Psoas muscle (tissue), 7 donors: ENCODE measurements at regions not wholly inside any gene's neighbourhood (a gene's known extent, or its start where the extent isn't known, plus 50 kb on each side); places are given as distances from the start of the nearest gene placed in this dataset.
"Not testable (repeated sequence)": the region's sequence is repeated elsewhere in the genome, so short reads cannot be mapped to it uniquely, and the experiment has no call there.

Source experiments
- ATAC-seq, 4 donors: fragments of 200-7000 bp; cut with Tn5 transposase; one replicate each; pipeline ENCODE4 v1.9.1; 2020; ENCODE audit warnings: moderate library complexity in 3 of 4, mild to moderate bottlenecking in 2 of 4
- DNase-seq, 2 donors: peaks; one replicate each; pipeline ENCODE4 v3.0.0-alpha.2; 2020
- H3K27ac ChIP-seq: fragments of 200-600 bp; one replicate; pipeline ENCODE4 v1.8.0; 2022
- H3K27me3 ChIP-seq, 3 donors: fragments of 200-600 bp in 1 of 3; one replicate each; pipeline versions ENCODE4 v1.6.1 to v1.8.0; 2013 to 2022; ENCODE audit warnings: low read length in 2 of 3, mild to moderate bottlenecking in 2 of 3, moderate library complexity in 1 of 3; ENCODE audit not compliant: insufficient read depth in 3 of 3
- H3K36me3 ChIP-seq, 2 donors: fragments of 200-600 bp in 1 of 2; one replicate each; pipeline versions ENCODE4 v1.6.1 to v1.8.0; 2013 to 2022; ENCODE audit warnings: low read depth in 1 of 2, mild to moderate bottlenecking in 1 of 2, moderate library complexity in 1 of 2; ENCODE audit not compliant: insufficient read depth in 1 of 2
- H3K4me1 ChIP-seq: fragments of 200-600 bp; one replicate; pipeline ENCODE4 v1.8.0; 2022
- H3K4me3 ChIP-seq: fragments of 200-600 bp; one replicate; pipeline ENCODE4 v1.8.0; 2022; ENCODE audit warnings: mild to moderate bottlenecking
- H3K9me3 ChIP-seq: fragments of 200-600 bp; one replicate; pipeline ENCODE4 v1.8.0; 2022
- WGBS, 3 donors: extraction: QIAGEN DNeasy Blood & Tissue Kit; methylation state at CpG; one replicate each; pipeline versions ENCODE4 v1.1.6 to v1.1.7; 2013; 5-methylcytosine and 5-hydroxymethylcytosine counted together
- intact Hi-C, 2 donors: fragments of 100-400 bp; cut with DNase I; formaldehyde crosslinking; loops; one replicate each; pipeline versions ENCODE4 v1.11.0 to v1.14.2; 2022
- TF ChIP-seq, protein P1 (sequence below): fragments of 200-600 bp; IDR thresholded peaks from one replicate; pipeline ENCODE4 v1.8.0; 2022; ENCODE audit warnings: antibody characterized with exemption
- donor health status: healthy with polysubstance abuse.
- donor health status: DM: no; HTN: no; CAD: no; lungs with moderate emphysema.
- donor health status: Bipolar disorder and iron deficiency.
- donor health status: healthy.
- donor health status: DM: yes; HTN: yes; CAD: no.
- donor health status: DM: no; HTN: no; CAD: no.
- donor health status: DM: yes; HTN: yes; CAD: no.

DNA sequence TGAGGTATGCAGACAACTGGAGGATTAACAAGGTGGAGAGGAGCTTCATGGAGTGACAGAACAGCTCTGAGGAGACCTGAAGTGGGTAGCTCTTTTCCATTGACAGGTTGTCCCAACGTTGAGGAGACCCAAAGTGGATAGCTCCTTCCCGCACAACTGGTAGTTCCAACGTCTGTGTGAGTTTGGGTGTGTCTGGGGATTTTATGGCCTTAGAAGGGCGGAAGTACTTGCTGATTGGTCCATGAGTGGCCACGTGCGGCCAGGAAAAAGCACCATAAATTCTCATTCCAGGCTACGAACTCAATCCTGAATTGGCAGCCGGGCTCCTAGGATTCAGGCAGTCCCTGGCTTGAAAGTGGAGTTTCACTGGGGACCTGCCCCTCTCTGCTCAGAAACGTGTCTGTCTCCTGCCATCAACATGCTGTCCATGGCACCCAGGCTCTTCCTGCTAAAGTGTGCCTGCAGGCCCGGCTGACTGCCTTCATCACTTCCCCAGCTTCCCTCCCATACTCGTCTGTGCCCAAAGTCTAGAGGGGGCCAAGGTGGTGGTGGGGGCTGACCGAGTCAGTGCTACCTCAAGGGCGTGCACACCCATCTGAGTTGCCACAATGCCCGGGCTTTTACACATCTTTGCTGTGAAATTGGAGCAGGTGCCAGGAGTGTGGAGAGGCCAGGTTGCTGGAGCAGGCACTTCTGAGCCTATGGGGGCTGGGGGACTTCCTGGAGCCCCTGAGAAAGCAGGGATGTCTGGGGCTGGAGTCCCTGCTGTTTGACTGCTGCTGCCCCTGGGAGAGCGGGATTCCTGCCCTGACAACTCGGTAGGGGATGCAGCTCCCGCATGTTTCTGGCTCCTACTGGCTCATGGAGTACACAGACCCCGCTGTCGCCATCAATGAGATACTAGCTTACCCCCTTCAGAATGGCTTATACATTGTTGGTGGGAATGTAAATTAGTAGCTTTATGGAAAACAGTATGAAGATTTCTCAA is 2034.6 kb upstream of the ACO1 start:
- Histone ChIP-seq H3K27ac (no peak overlapping the region), H3K27me3 (no peaks in the 10 kb centered on the region), H3K9me3 (no peaks in the 10 kb centered on the region), H3K4me1 (no peaks in the 10 kb centered on the region), H3K36me3 (no peaks in the 10 kb centered on the region), H3K4me3 (no peak overlapping the region)
- ATAC-seq (no peak), DNase-seq (no peak)
- intact Hi-C loops, result no loop called here
- 87 to 90% (median 88%) methylated on average over 19 of the region's 19 CpGs for WGBS, 3 donors
- TF ChIP-seq, protein P1, sequence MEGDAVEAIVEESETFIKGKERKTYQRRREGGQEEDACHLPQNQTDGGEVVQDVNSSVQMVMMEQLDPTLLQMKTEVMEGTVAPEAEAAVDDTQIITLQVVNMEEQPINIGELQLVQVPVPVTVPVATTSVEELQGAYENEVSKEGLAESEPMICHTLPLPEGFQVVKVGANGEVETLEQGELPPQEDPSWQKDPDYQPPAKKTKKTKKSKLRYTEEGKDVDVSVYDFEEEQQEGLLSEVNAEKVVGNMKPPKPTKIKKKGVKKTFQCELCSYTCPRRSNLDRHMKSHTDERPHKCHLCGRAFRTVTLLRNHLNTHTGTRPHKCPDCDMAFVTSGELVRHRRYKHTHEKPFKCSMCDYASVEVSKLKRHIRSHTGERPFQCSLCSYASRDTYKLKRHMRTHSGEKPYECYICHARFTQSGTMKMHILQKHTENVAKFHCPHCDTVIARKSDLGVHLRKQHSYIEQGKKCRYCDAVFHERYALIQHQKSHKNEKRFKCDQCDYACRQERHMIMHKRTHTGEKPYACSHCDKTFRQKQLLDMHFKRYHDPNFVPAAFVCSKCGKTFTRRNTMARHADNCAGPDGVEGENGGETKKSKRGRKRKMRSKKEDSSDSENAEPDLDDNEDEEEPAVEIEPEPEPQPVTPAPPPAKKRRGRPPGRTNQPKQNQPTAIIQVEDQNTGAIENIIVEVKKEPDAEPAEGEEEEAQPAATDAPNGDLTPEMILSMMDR, result no peak

DNA sequence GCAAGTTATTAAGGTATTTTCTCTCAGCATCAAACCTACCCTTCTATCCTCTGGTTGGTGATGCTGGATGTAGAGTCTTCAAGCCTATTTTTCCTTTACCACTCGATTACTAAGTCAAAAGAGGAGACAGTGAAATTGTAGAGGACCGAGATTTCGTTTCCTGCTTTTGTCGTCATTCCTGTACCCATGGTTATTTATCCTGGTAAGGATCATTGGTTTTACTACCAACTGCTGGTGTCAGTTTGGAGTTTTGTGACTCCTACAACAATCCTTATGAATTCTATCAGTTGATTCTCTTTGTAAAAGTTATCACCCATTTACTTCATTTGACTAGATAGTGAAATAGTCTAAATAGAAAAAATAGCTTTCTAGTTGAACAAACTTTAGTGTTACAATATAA is 2028.2 kb upstream of the ACO1 start:
- WGBS, 3 donors, result 82 to 87% (median 83%) methylated on average over 4 of the region's 4 CpGs
- TF ChIP-seq, protein P1, result no peak
- intact Hi-C loops, result no loop called here
- no peaks in the 10 kb centered on the region for H3K36me3 ChIP-seq
- H3K4me1 ChIP-seq, result no peaks in the 10 kb centered on the region
- DNase-seq (no peak), ATAC-seq (no peak)
- H3K27ac ChIP-seq, result no peak overlapping the region
- no peaks in the 10 kb centered on the region for H3K27me3 ChIP-seq
- no peak overlapping the region for H3K4me3 ChIP-seq
- no peaks in the 10 kb centered on the region for H3K9me3 ChIP-seq

DNA sequence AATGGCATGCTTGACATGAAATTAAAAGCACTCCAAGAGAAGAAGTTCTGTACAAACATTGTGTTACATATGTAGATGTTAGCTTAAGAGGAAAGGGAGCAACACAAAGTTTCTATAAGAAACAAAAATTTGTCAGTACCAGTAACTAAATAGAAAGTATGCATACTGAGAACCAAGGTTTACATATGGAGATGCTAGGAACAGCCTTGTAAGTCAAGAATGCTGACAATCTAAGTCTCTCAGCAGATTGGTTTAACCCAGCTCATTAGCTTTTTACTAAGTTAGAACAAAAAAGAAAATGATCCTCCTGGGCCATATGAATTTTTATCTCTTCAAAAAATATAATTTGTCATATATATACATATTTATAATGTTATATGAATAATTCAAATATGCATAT is 2022.1 kb upstream of the ACO1 start:
- DNase-seq (no peak), ATAC-seq (no peak)
- Histone ChIP-seq H3K9me3 (no peaks in the 10 kb centered on the region), H3K4me1 (no peaks in the 10 kb centered on the region), H3K4me3 (no peak overlapping the region), H3K27ac (no peak overlapping the region), H3K36me3 (no peaks in the 10 kb centered on the region), H3K27me3 (no peaks in the 10 kb centered on the region)
- TF ChIP-seq, protein P1, result no peak
- intact Hi-C loops, result no loop called here

DNA sequence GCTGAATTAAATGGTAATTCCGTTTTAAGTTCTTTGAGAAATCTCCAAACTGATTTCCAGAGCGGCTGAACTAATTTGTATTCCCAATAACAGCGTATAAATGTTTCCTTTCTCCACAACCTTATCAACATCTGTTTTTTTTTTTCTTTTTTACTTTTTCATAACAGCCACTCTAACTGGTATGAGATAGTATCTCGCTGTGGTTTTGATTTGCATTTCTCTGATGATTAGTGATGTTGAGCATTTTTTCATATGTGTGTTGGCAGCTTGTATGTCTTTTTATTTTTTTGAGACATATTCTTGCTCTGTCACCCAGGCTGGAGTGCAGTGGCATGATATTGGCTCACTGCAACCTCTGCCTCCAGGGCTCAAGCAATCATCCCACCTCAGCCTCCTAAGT is 2018.3 kb upstream of the ACO1 start:
- H3K4me3 ChIP-seq, H3K27ac ChIP-seq, H3K36me3 ChIP-seq, H3K4me1 ChIP-seq, H3K27me3 ChIP-seq, intact Hi-C loops, DNase-seq, H3K9me3 ChIP-seq, ATAC-seq: not testable (repeated sequence)
- WGBS, 3 donors, result 86 to 93% (median 89%) methylated on average over 4 of the region's 4 CpGs

DNA sequence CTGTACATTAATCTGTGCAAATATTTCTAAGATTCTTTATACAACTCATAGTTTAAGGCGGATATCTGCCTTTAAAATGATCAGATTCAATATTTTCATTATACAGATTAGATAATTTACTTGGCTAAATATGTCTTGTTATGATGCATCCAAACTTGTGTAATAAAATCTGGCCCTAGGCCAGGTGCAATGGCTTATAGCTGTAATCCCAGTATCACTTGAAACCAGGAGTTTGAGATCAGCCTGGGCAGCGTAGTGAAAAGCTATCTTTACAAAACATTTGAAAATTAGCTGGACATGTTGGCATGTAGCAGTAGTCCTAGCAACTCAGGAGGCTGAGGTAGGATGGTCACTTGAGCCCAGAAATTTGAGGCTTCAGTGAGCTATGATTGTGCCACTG is 2002.2 kb upstream of the ACO1 start:
- Histone ChIP-seq H3K4me1 (no peaks in the 10 kb centered on the region), H3K27ac (no peak overlapping the region), H3K27me3 (no peaks in the 10 kb centered on the region), H3K36me3 (no peaks in the 10 kb centered on the region), H3K4me3 (no peak overlapping the region), H3K9me3 (no peaks in the 10 kb centered on the region)
- 55 to 64% (median 58%) methylated on average over 2 of the region's 2 CpGs for WGBS, 3 donors
- TF ChIP-seq, protein P1, result no peak
- no peak for DNase-seq
- no peak for ATAC-seq
- intact Hi-C loops, result no loop called here
